ENCODE measurements at regions not wholly inside any gene's neighbourhood (a gene's known extent, or its start where the extent isn't known, plus 50 kb on each side); places are given as distances from the start of the nearest gene placed in this dataset.

DNA sequence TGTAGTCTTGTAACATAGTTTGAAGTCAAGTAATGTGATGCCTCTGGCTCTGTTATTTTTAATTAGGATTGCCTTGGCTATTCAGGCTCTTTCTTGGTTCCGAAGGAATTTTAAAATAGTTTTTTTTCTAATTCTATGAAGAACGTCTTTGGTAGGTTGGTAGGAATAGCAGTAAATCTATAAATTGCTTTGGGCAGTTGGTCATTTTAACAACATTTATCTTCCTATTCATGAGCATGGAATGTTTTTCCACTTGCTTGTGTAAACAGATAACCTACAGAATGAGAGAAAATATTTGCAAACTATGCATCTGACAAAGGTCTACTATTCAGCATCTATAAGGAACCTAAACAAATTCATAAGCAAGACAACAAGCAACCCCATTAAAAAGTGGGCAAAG is 173.2 kb upstream of the TRPC7 start:
- Histone ChIP-seq H3K27me3 (no peaks in the 10 kb centered on the region), H3K4me1 (no peaks in the 10 kb centered on the region), H2AFZ (replicated peaks) (no peak overlapping the region), H3K9me3 (ENCODE audit: low read depth) (no peaks in the 10 kb centered on the region), H3K79me2 (ENCODE audit: low read depth) (no peaks in the 10 kb centered on the region), H4K20me1 (ENCODE audit: low read depth) (no peaks in the 10 kb centered on the region), H3F3A (ENCODE audit: low read depth) (no peaks in the 10 kb centered on the region), H3K4me2 (no peak overlapping the region), H3K4me3 (no peak overlapping the region), H3K36me3 (no peaks in the 10 kb centered on the region), H3K27ac (no peak overlapping the region), H3K9ac (no peak overlapping the region)
- Mint-ChIP-seq H3K36me3 (no peaks in the 10 kb centered on the region), H3K4me1 (no peaks in the 10 kb centered on the region), H3K27ac (no peak overlapping the region), H3K4me3 (no peak overlapping the region), H3K9me3 (no peaks in the 10 kb centered on the region), H3K27me3 (ENCODE audit: insufficient read depth, low read depth) (no peaks in the 10 kb centered on the region)
- no peak for DNase-seq (ENCODE audit: low spot score)
- no peak for TF ChIP-seq EZH2phosphoT487 (IDR thresholded peaks at IDR 0.05)
- no peak for TF ChIP-seq EZH2 (IDR thresholded peaks at IDR 0.05)
- no peak for TF ChIP-seq CTCF (IDR thresholded peaks at IDR 0.05)

- H3K27me3 Mint-ChIP-seq (ENCODE audit: insufficient read depth, low read depth) = no peaks in the 10 kb centered on the region
- no peak for DNase-seq (ENCODE audit: low spot score)
- Histone ChIP-seq H4K20me1 (ENCODE audit: low read depth) (no peaks in the 10 kb centered on the region), H3K4me1 (peaks cover 18% of the 10 kb centered on the region), H3K36me3 (no peaks in the 10 kb centered on the region), H3K4me2 (no peak overlapping the region), H3K9me3 (ENCODE audit: low read depth) (no peaks in the 10 kb centered on the region), H3K79me2 (ENCODE audit: low read depth) (no peaks in the 10 kb centered on the region), H3K27me3 (no peaks in the 10 kb centered on the region), H3K27ac (no peak overlapping the region), H2AFZ (replicated peaks) (no peak overlapping the region), H3F3A (ENCODE audit: low read depth) (no peaks in the 10 kb centered on the region), H3K4me3 (no peak overlapping the region), H3K9ac (no peak overlapping the region)
- H3K36me3 Mint-ChIP-seq = no peaks in the 10 kb centered on the region
- peaks cover 17% of the 10 kb centered on the region for H3K4me1 Mint-ChIP-seq
- no peak overlapping the region for H3K27ac Mint-ChIP-seq
- H3K9me3 Mint-ChIP-seq = no peaks in the 10 kb centered on the region
- no peak overlapping the region for H3K4me3 Mint-ChIP-seq
- TF ChIP-seq EZH2 (IDR thresholded peaks at IDR 0.05) = no peak
- TF ChIP-seq CTCF (IDR thresholded peaks at IDR 0.05) = no peak
- TF ChIP-seq EZH2phosphoT487 (IDR thresholded peaks at IDR 0.05) = no peak
Observed at GRCh38 chr5:136529081-136529480, 163.7 kb upstream of the TRPC7 start.

DNA sequence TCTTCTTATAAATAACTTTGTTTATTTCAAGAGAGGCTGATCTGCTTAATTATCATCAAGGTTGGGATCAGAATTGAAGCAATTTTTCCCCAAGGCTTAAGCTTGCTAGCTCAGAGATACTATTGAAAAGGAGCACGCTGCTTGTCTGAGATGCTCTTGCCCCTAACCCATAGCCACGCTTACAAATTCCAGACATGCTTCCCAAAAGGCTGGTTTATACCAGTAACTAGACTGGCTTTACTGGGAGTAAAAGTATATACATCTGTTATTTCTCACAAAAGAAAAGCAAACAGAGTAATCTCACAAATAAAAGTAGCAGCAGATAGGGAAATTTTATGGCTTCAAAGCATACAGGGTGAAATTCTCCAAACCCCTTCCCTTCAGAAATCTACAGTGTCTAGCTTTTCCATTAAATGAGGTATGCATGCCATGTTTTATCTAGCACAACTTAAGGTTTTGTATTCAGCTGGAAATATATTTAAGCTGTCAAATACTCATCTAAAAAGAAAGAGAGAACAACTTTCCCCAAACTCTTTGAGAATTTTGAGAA is 163.2 kb upstream of the TRPC7 start:
- H3K4me1 Mint-ChIP-seq = peaks cover 17% of the 10 kb centered on the region
- H3K27me3 ChIP-seq = no peaks in the 10 kb centered on the region
- H3K4me3 ChIP-seq = no peak overlapping the region

More for the DNA sequence above, 163.2 kb upstream of the TRPC7 start:
- Histone ChIP-seq H3K9ac (no peak overlapping the region), H4K20me1 (ENCODE audit: low read depth) (no peaks in the 10 kb centered on the region), H3K79me2 (ENCODE audit: low read depth) (no peaks in the 10 kb centered on the region), H3K27ac (no peak overlapping the region), H3F3A (ENCODE audit: low read depth) (no peaks in the 10 kb centered on the region), H2AFZ (replicated peaks) (no peak overlapping the region), H3K9me3 (ENCODE audit: low read depth) (no peaks in the 10 kb centered on the region), H3K4me1 (peaks cover 18% of the 10 kb centered on the region), H3K4me2 (no peak overlapping the region), H3K36me3 (no peaks in the 10 kb centered on the region)
- Mint-ChIP-seq H3K4me3 (no peak overlapping the region), H3K27ac (no peak overlapping the region), H3K36me3 (no peaks in the 10 kb centered on the region), H3K27me3 (ENCODE audit: insufficient read depth, low read depth) (no peaks in the 10 kb centered on the region), H3K9me3 (no peaks in the 10 kb centered on the region)
- TF ChIP-seq CTCF (IDR thresholded peaks at IDR 0.05) = no peak
- TF ChIP-seq EZH2phosphoT487 (IDR thresholded peaks at IDR 0.05) = no peak
- no peak for TF ChIP-seq EZH2 (IDR thresholded peaks at IDR 0.05)
- DNase-seq (ENCODE audit: low spot score) = no peak

All from neural progenitor cell (in vitro differentiated cells).